Uterus (tissue), 3 donors: ENCODE measurements at regions not wholly inside any gene's neighbourhood (a gene's known extent, or its start where the extent isn't known, plus 50 kb on each side); places are given as distances from the start of the nearest gene placed in this dataset.
"Not testable (repeated sequence)": the region's sequence is repeated elsewhere in the genome, so short reads cannot be mapped to it uniquely, and the experiment has no call there.

Source experiments
- DNase-seq, 2 donors: peaks; one replicate each; pipeline ENCODE4 v3.0.0-alpha.2; 2019 to 2020
- H3K27ac ChIP-seq, 2 donors: fragments of 200-600 bp; sonication (generic); 1 replicate in 1 of 2; 2 replicates in 1 of 2; pipeline ENCODE4 v1.5.1; 2016 to 2018
- H3K27me3 ChIP-seq, 2 donors: fragments of 200-600 bp; sonication (generic); one replicate each; pipeline ENCODE4 v1.5.1; 2018 to 2019; ENCODE audit warnings: control low read depth in 1 of 2
- H3K36me3 ChIP-seq, 2 donors: fragments of 200-600 bp; sonication (generic); one replicate each; pipeline ENCODE4 v1.5.1; 2019; ENCODE audit warnings: control low read depth in 1 of 2
- H3K4me1 ChIP-seq, 2 donors: fragments of 200-600 bp; sonication (generic); one replicate each; pipeline ENCODE4 v1.5.1; 2018 to 2019; ENCODE audit warnings: control low read depth in 1 of 2
- H3K4me3 ChIP-seq, 2 donors: fragments of 200-600 bp; sonication (generic); 1 replicate in 1 of 2; 2 replicates in 1 of 2; pipeline ENCODE4 v1.5.1; 2018 to 2019; ENCODE audit warnings: mild to moderate bottlenecking in 1 of 2
- H3K9me3 ChIP-seq, 2 donors: fragments of 200-600 bp; sonication (generic); one replicate each; pipeline ENCODE4 v1.5.1; 2019; ENCODE audit warnings: control low read depth in 1 of 2
- POLR2A ChIP-seq, 2 donors: fragments of 450-650 bp; IDR thresholded peaks; one replicate each; pipeline ENCODE4 v1.6.1; 2016; ENCODE audit warnings: antibody characterized with exemption in 2 of 2, mild to moderate bottlenecking in 1 of 2, moderate library complexity in 1 of 2
- intact Hi-C: fragments of 100-400 bp; cut with DNase I; formaldehyde crosslinking; loops from one replicate; pipeline ENCODE4 v1.15.1; 2023; ENCODE audit warnings: low total_unique reads
- TF ChIP-seq, protein P1 (sequence below), 4 experiments: fragments of 200-600 bp in 2 of 4; fragments of 450-650 bp in 2 of 4; sonication (generic) in 2 of 4; IDR thresholded peaks; one replicate each; pipeline ENCODE4 v1.5.1; 2016 to 2019; ENCODE audit warnings: antibody characterized with exemption in 4 of 4, mild to moderate bottlenecking in 2 of 4, moderate library complexity in 1 of 4
- donor health status: DM: yes; HTN: yes; CAD: no.

DNA sequence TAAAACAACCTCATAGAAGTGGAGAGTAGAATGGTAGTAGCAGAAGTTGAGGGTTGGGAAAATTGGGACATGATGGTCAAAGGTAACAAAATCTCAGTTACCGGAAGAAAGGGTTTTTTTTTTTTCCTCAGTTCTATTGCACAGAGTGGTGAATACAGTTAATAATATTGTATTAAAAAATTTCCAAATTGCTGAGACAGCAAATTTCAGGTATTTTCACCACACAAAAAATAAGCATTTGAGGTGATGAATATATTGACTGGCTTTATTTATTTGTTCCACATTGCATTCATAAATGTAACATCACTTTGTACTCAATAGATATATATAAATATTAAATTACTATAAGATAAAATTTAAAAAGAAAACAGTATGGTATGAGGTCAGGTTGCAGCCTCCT, 373.8 kb downstream of the ETV1 start:
- intact Hi-C loops, result no loop called here
- H3K27ac ChIP-seq, result no peak overlapping the region
- no peaks in the 10 kb centered on the region for H3K27me3 ChIP-seq
- no peaks in the 10 kb centered on the region for H3K4me1 ChIP-seq
- no peaks in the 10 kb centered on the region for H3K9me3 ChIP-seq
- no peak overlapping the region for H3K4me3 ChIP-seq
- no peaks in the 10 kb centered on the region for H3K36me3 ChIP-seq
- no peak for DNase-seq
- TF ChIP-seq POLR2A (IDR thresholded peaks at IDR 0.05), result no peak
- TF ChIP-seq, protein P1, sequence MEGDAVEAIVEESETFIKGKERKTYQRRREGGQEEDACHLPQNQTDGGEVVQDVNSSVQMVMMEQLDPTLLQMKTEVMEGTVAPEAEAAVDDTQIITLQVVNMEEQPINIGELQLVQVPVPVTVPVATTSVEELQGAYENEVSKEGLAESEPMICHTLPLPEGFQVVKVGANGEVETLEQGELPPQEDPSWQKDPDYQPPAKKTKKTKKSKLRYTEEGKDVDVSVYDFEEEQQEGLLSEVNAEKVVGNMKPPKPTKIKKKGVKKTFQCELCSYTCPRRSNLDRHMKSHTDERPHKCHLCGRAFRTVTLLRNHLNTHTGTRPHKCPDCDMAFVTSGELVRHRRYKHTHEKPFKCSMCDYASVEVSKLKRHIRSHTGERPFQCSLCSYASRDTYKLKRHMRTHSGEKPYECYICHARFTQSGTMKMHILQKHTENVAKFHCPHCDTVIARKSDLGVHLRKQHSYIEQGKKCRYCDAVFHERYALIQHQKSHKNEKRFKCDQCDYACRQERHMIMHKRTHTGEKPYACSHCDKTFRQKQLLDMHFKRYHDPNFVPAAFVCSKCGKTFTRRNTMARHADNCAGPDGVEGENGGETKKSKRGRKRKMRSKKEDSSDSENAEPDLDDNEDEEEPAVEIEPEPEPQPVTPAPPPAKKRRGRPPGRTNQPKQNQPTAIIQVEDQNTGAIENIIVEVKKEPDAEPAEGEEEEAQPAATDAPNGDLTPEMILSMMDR (IDR thresholded peaks at IDR 0.05), result no peak

DNA sequence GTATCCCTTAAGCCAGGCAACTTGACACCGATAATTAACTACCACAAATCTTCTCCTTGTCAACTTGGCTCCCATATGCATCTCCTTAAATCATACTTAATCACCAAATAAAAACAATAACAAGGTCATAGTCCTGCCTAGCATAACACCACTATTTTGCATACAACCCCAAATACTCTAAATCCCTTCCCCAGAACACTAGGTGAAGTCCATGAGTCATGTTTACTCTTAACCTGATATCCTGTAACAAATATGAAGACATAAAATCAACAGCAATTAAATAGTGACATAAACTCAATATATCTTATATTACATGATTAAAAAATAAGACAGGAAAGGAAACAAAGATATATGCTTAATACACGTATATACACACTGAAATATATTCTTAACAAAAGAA, 362.0 kb downstream of the ETV1 start:
- Histone ChIP-seq H3K9me3 (no peaks in the 10 kb centered on the region), H3K4me3 (no peak overlapping the region), H3K27me3 (no peaks in the 10 kb centered on the region), H3K4me1 (no peaks in the 10 kb centered on the region), H3K27ac (no peak overlapping the region), H3K36me3 (no peaks in the 10 kb centered on the region)
- no peak for DNase-seq
- intact Hi-C loops, result no loop called here
- TF ChIP-seq POLR2A (IDR thresholded peaks at IDR 0.05), result no peak
- TF ChIP-seq, protein P1 (IDR thresholded peaks at IDR 0.05), result no peak

DNA sequence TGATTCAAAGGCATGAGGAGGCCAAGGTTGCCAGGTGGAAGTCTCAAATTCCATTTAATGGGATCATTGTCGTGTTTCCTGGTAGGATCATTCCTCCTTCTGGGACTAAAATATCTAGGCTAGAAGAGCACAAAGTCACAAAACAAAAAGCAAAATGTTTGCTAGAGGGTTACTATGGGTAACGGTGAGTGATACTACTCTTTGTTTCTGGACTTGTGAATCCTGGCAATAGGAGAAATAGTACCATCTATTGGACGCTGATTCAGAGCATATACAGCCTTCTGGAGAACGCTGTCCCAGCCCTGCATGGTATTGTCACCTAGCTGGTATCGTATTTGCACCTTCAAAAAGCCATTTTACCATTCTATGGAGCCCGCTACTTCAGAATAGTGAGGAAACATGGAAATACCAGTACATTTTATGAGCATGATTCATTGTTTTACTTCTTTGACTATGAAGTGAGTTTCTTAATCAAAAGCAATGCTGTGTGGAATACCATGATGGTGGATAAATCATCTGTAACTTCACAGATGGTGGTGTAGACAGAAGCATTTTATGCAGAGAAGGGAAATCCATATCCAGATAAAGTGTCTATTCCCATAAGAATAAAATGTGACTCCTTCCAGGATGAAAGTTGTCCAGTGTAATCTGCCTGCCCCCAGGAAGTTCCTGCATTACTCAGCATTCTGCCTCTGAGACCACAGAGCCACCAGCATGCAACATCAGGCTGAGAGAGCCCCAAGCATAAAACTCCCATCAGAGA, 361.0 kb downstream of the ETV1 start:
- Histone ChIP-seq H3K27ac (no peak overlapping the region), H3K4me3 (no peak overlapping the region), H3K36me3 (no peaks in the 10 kb centered on the region), H3K4me1 (no peaks in the 10 kb centered on the region), H3K9me3 (no peaks in the 10 kb centered on the region), H3K27me3 (no peaks in the 10 kb centered on the region)
- intact Hi-C loops, result no loop called here
- TF ChIP-seq, protein P1 (IDR thresholded peaks at IDR 0.05), result no peak
- TF ChIP-seq POLR2A (IDR thresholded peaks at IDR 0.05), result no peak
- DNase-seq, result no peak

DNA sequence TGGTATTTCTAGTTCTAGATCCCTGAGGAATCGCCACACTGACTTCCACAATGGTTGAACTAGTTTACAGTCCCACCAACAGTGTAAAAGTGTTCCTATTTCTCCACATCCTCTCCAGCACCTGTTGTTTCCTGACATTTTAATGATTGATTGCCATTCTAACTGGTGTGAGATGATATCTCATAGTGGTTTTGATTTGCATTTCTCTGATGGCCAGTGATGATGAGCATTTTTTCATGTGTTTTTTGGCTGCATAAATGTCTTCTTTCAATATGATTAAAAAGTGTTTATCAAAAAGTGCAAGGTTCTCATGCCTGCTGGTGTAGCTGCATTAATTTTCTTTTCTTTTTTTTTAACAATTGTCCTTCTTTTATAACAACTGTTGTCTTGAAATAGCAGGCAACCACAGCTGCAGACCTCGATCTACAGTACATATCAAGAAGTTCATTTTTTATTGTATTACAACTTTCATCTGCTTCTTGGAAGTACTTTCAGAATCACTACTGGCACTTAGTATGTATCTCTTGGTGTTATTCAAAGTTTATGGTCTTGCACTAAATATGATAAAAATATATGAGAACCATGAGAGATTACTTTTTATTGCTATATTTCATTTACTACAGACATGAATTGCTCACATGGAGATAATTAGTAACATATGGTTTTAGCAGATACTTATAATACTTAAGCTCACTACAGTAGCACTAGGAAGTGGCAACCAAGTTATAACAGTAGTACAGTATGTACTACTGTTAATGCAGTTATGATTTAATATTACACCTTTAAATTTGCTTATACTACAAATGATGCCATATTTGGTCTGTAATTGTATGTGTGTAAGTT, 358.0 kb downstream of the ETV1 start:
- H3K9me3 ChIP-seq, H3K4me3 ChIP-seq, H3K4me1 ChIP-seq, H3K36me3 ChIP-seq, H3K27me3 ChIP-seq, intact Hi-C loops, H3K27ac ChIP-seq, DNase-seq: not testable (repeated sequence)

DNA sequence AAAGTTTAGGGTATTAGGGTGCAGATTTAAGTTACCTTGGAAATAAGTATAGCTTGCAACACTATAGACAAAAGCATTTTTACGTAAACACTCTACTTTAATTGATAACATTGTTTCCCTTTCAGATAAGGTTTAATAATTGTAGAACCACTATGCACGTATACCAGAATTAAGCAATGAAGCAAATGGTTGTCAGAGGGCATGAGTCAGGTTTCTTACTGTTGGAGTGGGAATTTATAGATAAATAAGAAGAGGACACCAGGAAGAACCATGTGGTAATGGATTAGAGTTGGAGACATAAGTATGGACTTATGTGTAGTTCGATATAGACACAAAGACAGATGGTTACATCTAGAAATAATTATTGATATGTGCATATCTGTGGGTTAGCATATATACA, 355.6 kb downstream of the ETV1 start:
- Histone ChIP-seq H3K9me3 (no peaks in the 10 kb centered on the region), H3K36me3 (no peaks in the 10 kb centered on the region), H3K27me3 (no peaks in the 10 kb centered on the region), H3K4me3 (no peak overlapping the region), H3K4me1 (no peaks in the 10 kb centered on the region), H3K27ac (no peak overlapping the region)
- TF ChIP-seq POLR2A (IDR thresholded peaks at IDR 0.05), result no peak
- TF ChIP-seq, protein P1 (IDR thresholded peaks at IDR 0.05), result no peak
- intact Hi-C loops, result no loop called here
- no peak for DNase-seq
